Nephron progenitor cell (in vitro differentiated cells): ENCODE measurements at regions not wholly inside any gene's neighbourhood (a gene's known extent, or its start where the extent isn't known, plus 50 kb on each side); places are given as distances from the start of the nearest gene placed in this dataset.

ENCODE experiments used
- DNase-seq: peaks from one replicate; pipeline ENCODE4 v3.0.0; 2021
- H3K27ac Mint-ChIP-seq: 2 replicates; pipeline ENCODE4 v1.8.0; 2021; ENCODE audit warnings: mild to moderate bottlenecking, moderate library complexity, mixed read lengths
- H3K27me3 Mint-ChIP-seq: 2 replicates; pipeline ENCODE4 v1.8.0; 2021; ENCODE audit warnings: mild to moderate bottlenecking, low read depth, mixed read lengths; ENCODE audit not compliant: poor library complexity
- H3K36me3 Mint-ChIP-seq: 2 replicates; pipeline ENCODE4 v1.8.0; 2021; ENCODE audit warnings: low read depth, mixed read lengths
- H3K4me1 Mint-ChIP-seq: 2 replicates; pipeline ENCODE4 v1.8.0; 2021; ENCODE audit warnings: mixed read lengths
- H3K4me3 Mint-ChIP-seq: 2 replicates; pipeline ENCODE4 v1.8.0; 2021; ENCODE audit warnings: mild to moderate bottlenecking, moderate library complexity, mixed read lengths
- H3K9me3 Mint-ChIP-seq: 2 replicates; pipeline ENCODE4 v1.8.0; 2021; ENCODE audit warnings: mild to moderate bottlenecking, moderate library complexity, mixed read lengths
- TF ChIP-seq, protein P1 (sequence below): fragments of 200-600 bp; sonication (generic); IDR thresholded peaks from 2 replicates; pipeline ENCODE4 v1.5.0; 2021; ENCODE audit warnings: antibody characterized with exemption

DNA sequence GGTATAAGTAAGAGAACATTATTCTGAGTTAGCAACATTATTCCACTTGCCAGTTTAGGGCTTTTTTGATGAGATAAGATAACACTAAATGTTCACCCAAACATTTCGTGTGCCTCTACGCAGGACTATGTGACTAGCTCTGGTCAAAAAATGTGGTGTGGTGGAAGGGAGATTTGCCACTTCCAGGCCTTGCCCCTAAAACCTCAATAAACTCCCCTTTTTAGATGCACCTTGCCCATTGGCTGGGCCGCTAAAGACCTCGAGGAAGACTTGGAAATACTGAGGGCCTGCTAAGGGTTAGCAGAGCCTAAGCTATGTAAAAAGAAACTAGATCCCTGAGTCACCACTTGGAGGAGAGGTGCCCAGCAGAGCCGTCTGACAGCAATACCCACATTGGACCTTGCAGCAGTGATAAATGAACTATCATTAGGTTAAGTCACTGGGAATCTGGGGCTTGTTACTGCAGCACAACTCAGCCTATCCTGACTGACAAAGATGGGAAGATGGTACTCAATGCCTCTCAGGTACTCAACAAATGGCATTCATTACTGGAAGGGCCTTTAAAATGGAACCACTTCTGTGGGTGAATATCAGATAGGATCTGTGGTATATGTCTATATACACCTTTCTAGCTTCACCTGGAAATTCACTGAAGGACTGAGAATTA lies 331.5 kb upstream of the TLE3 start:
- Mint-ChIP-seq H3K9me3 (peaks cover 23% of the 10 kb centered on the region), H3K36me3 (no peaks in the 10 kb centered on the region), H3K4me1 (peaks cover 24% of the 10 kb centered on the region), H3K27ac (no peak overlapping the region), H3K4me3 (no peak overlapping the region), H3K27me3 (peaks cover 11% of the 10 kb centered on the region)
- DNase-seq = no peak
- TF ChIP-seq, protein P1, sequence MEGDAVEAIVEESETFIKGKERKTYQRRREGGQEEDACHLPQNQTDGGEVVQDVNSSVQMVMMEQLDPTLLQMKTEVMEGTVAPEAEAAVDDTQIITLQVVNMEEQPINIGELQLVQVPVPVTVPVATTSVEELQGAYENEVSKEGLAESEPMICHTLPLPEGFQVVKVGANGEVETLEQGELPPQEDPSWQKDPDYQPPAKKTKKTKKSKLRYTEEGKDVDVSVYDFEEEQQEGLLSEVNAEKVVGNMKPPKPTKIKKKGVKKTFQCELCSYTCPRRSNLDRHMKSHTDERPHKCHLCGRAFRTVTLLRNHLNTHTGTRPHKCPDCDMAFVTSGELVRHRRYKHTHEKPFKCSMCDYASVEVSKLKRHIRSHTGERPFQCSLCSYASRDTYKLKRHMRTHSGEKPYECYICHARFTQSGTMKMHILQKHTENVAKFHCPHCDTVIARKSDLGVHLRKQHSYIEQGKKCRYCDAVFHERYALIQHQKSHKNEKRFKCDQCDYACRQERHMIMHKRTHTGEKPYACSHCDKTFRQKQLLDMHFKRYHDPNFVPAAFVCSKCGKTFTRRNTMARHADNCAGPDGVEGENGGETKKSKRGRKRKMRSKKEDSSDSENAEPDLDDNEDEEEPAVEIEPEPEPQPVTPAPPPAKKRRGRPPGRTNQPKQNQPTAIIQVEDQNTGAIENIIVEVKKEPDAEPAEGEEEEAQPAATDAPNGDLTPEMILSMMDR = no peak

DNA sequence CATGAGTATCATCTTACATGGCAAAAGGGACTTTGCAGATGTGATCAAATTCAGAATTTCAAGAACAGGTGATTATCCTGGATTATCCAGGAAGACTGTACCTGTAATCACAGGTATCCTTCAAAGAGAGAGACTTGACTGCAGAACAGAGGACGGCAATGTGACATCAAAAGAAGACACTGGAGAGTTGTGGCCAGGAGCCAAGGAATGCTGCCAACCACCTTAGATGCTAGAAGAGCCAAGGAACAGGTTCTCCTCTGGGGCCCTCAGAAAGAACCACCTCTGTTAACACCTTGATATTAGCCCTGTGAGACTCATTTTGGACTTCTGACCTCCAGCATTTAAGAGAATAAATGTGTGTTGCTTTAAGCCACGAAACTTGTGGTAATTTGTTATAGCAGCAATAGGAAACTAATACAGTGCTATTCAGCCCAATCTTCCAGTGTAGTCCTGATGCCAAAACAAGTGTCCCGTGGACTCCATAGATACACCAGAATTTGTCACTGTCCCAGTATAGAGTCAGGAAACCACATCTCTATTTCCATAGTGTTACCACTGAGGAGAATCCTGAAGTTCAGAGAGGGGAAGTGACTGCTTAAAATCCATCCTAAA lies 330.6 kb upstream of the TLE3 start:
- peaks cover 15% of the 10 kb centered on the region for H3K4me1 Mint-ChIP-seq
- no peak for DNase-seq

DNA sequence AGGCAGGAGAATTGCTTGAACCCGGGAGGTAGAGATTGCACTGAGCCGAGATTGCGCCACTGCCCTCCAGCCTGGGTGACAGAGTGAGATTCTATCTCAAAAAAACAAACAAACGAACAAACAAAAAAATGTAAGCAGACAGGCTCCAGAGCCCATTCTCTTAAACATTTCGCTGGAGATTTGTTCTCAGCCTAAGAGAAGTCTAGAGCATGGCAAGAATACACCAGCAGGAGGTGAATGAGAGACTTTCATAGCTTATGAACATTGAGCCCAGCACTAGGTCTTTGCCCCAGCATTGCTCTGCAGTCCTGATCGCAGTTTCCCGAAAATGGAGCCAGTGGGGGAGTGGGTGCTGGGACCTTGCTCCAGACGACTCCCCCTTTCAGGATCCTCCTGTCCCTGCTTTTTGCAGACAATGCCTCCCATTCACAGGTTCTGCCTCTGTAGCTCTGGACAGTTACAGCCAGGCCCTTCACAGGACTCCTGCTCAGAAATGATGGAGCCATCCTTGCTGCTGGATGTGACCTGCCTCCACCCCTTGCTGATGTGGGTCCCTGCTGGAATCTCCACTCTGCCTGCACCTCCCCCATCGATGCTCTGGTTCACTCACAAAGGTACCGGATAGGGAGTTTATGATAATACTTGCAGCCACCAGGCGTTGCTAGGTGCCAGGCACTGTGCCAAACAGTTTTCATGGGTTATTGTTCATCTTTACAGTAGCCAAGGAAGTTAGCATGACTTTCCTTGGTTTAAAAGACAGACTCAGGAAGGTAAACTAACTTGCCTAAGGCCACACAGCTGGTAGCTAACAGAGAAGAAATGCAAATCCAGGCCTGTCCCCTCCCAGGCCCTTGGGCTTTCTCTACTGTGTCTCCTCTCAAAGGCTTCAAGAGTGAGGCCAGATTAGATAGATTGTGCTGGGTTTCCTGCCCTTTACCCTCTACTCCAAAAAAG lies 329.7 kb upstream of the TLE3 start:
- Mint-ChIP-seq H3K9me3 (peaks cover 23% of the 10 kb centered on the region), H3K27ac (no peak overlapping the region), H3K4me3 (no peak overlapping the region), H3K36me3 (no peaks in the 10 kb centered on the region), H3K4me1 (peaks cover 6% of the 10 kb centered on the region), H3K27me3 (peaks cover 23% of the 10 kb centered on the region)
- TF ChIP-seq, protein P1 = no peak
- DNase-seq = no peak

More for the DNA sequence above, 330.6 kb upstream of the TLE3 start:
- H3K4me3 Mint-ChIP-seq = no peak overlapping the region
- H3K36me3 Mint-ChIP-seq = no peaks in the 10 kb centered on the region
- H3K27me3 Mint-ChIP-seq = peaks cover 15% of the 10 kb centered on the region
- H3K9me3 Mint-ChIP-seq = peaks cover 23% of the 10 kb centered on the region
- H3K27ac Mint-ChIP-seq = no peak overlapping the region
- TF ChIP-seq, protein P1 = no peak

DNA sequence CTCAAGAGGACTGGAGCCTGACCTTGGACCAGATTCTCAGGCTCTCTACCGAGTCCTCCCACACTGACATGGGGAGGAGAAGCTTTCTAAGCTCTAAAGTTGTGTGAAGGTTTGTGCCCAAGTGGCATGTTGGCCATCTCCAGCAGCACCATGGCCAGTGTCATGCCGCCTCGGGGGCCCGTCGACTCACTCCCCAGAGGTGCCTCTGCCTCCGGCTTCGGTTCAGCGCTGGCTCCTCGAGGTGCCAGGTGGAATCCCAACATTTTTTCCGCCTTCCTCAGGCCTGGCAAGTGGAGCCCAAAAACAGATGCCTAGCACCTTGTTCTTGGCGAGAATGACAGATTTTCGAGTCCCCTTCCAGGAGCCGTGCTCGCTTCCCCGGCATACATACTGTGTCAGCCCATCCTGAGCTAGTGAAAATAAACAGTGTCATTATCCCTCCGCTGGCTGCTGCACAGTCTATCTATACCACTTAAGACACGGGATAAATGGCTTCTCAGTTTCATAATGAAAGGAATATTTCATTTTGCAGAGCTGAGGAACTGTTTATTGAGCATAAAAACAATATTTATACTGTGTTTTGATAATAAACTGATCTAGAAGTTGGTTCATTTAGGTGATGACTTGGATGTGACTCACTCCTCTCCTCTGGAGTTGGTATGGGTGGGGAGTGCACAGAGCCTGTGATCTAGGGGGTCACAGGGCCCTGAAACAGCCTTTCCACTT lies 328.5 kb upstream of the TLE3 start:
- H3K27ac Mint-ChIP-seq = no peak overlapping the region
- H3K27me3 Mint-ChIP-seq = peaks cover 27% of the 10 kb centered on the region
- H3K4me1 Mint-ChIP-seq = no peaks in the 10 kb centered on the region
- no peak for DNase-seq
- peaks cover 23% of the 10 kb centered on the region for H3K9me3 Mint-ChIP-seq
- H3K4me3 Mint-ChIP-seq = no peak overlapping the region
- H3K36me3 Mint-ChIP-seq = no peaks in the 10 kb centered on the region
- TF ChIP-seq, protein P1 = no peak

DNA sequence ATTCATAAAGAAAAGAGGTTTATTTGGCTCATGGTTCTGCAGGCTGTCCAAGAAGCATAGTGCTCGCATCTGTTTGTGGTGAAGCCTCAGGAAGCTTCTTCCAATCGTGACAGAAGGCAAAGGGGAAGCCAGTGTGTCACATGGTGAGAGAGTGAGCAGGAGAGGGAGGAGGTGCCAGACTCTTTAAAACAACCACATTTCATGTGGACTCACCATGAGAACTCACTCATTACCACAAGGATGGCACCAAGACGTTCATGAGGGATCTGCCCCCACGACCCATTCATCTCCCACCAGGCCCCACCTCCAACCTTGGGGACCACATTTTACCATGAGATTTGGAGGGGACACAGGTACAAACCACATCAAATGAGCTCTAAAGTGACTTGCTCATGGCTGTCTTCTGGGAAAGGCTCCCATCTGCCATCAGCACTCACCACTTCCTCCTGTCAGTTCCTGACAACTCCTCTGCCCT lies 327.3 kb upstream of the TLE3 start:
- peaks cover 27% of the 10 kb centered on the region for H3K27me3 Mint-ChIP-seq
- DNase-seq = no peak
- no peaks in the 10 kb centered on the region for H3K36me3 Mint-ChIP-seq
- TF ChIP-seq, protein P1 = no peak
- no peak overlapping the region for H3K4me3 Mint-ChIP-seq
- peaks cover 10% of the 10 kb centered on the region for H3K4me1 Mint-ChIP-seq
- peaks cover 21% of the 10 kb centered on the region for H3K9me3 Mint-ChIP-seq
- H3K27ac Mint-ChIP-seq = no peak overlapping the region
